Erythroblast (primary cell): ENCODE measurements at regions not wholly inside any gene's neighbourhood (a gene's known extent, or its start where the extent isn't known, plus 50 kb on each side); places are given as distances from the start of the nearest gene placed in this dataset.

Source experiments
- GATA1 ChIP-seq: IDR thresholded peaks from 2 replicates; pipeline ENCODE4 v1.6.1; 2011; ENCODE audit warnings: low read depth, mild to moderate bottlenecking, control low read depth, low read length, moderate library complexity
- POLR2A ChIP-seq: IDR thresholded peaks from 2 replicates; pipeline ENCODE4 v1.6.1; 2011; ENCODE audit warnings: mild to moderate bottlenecking, low read length

- TF ChIP-seq POLR2A: no peak
- TF ChIP-seq GATA1: no peak
These were observed 116.0 kb downstream of the SPP2 start for GRCh38 chr2:234166531-234166930.
